ENCODE measurements at regions not wholly inside any gene's neighbourhood (a gene's known extent, or its start where the extent isn't known, plus 50 kb on each side); places are given as distances from the start of the nearest gene placed in this dataset.
A peak's percentile ranks its signal among the peaks of the same experiment; 100 is the strongest.

GRCh38 chr4:28926156-28926555 lies 1794.0 kb upstream of the PCDH7 start:
- no peak overlapping the region for H3K27ac ChIP-seq
- no peaks in the 10 kb centered on the region for H3K27me3 ChIP-seq
- no peak overlapping the region for H3K4me3 ChIP-seq
- no peaks in the 10 kb centered on the region for H3K36me3 ChIP-seq
- no peaks in the 10 kb centered on the region for H3K9me3 ChIP-seq (replicated peaks)
- DNase-seq = no peak
- no peaks in the 10 kb centered on the region for H3K4me1 ChIP-seq

GRCh38 chr4:28942631-28943030 lies 1777.5 kb upstream of the PCDH7 start:
- no peak overlapping the region for H3K4me3 ChIP-seq
- no peaks in the 10 kb centered on the region for H3K9me3 ChIP-seq (replicated peaks)
- no peak overlapping the region for H3K27ac ChIP-seq
- H3K27me3 ChIP-seq = no peaks in the 10 kb centered on the region
- H3K4me1 ChIP-seq = no peaks in the 10 kb centered on the region
- DNase-seq = no peak
- H3K36me3 ChIP-seq = no peaks in the 10 kb centered on the region

- no peaks in the 10 kb centered on the region for H3K4me1 ChIP-seq
- no peaks in the 10 kb centered on the region for H3K27me3 ChIP-seq
- H3K4me3 ChIP-seq = no peak overlapping the region
Measured at GRCh38 chr4:28947374-28947773, 1772.8 kb upstream of the PCDH7 start.

DNA sequence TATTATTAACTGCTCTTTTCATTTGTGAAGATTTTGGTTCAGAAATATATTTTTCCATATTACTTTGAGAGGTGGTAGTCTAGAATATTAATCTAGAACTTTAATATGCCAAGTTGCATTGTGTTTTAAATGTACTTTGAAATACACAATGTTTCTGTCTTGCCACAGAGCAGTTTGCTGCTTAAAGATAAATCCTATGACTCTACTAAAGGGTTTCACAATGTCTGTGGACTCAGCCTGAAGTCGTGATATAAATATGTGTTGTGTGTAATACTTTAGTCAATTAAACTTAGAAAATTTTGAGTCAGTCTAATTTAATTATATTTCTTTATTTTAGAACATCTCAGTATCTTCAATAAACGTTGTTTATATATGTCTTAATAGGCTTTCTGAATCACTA lies 1771.7 kb upstream of the PCDH7 start:
- Histone ChIP-seq H3K27me3 (no peaks in the 10 kb centered on the region), H3K4me1 (peaks cover 5% of the 10 kb centered on the region; the same call in 1 of the 2 replicates), H3K27ac (no peak overlapping the region), H3K36me3 (no peaks in the 10 kb centered on the region), H3K9me3 (replicated peaks) (no peaks in the 10 kb centered on the region), H3K4me3 (no peak overlapping the region)
- no peak for DNase-seq

More at GRCh38 chr4:28947374-28947773, 1772.8 kb upstream of the PCDH7 start:
- DNase-seq = no peak
- Histone ChIP-seq H3K27ac (no peak overlapping the region), H3K36me3 (no peaks in the 10 kb centered on the region), H3K9me3 (replicated peaks) (no peaks in the 10 kb centered on the region)

GRCh38 chr4:28966982-28967381 lies 1753.2 kb upstream of the PCDH7 start:
- Histone ChIP-seq H3K4me3 (no peak overlapping the region), H3K9me3 (replicated peaks) (no peaks in the 10 kb centered on the region), H3K27me3 (no peaks in the 10 kb centered on the region), H3K4me1 (no peaks in the 10 kb centered on the region), H3K36me3 (no peaks in the 10 kb centered on the region), H3K27ac (no peak overlapping the region)
- no peak for DNase-seq

GRCh38 chr4:28973587-28974350 lies 1746.4 kb upstream of the PCDH7 start:
- Histone ChIP-seq H3K27ac (no peak overlapping the region), H3K36me3 (no peaks in the 10 kb centered on the region), H3K4me3 (no peak overlapping the region), H3K9me3 (replicated peaks) (no peaks in the 10 kb centered on the region), H3K27me3 (no peaks in the 10 kb centered on the region), H3K4me1 (no peaks in the 10 kb centered on the region)
- DNase-seq = peak in 1 of 2 experiments; percentile 9

DNA sequence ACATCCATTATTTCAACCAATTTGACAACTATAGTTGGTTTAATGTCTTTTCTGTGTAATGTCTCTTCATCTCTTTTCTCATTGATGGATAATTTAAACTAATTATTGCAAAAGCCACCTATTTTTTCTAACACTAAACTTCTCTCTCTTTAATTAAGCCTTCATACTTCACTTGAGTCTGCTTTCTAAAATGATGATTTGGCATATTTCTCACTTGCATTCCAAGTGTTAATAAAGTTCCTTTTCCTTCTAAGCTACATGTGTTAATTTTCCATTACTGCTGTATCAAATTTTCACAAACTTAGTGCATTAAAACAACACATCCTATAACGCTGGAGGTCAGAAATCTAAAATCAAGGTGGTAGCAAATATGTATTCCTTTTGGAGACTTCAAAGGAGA lies 1743.8 kb upstream of the PCDH7 start:
- no peak overlapping the region for H3K4me3 ChIP-seq
- H3K4me1 ChIP-seq = no peaks in the 10 kb centered on the region
- H3K27ac ChIP-seq = no peak overlapping the region
- no peak for DNase-seq
- H3K9me3 ChIP-seq (replicated peaks) = no peaks in the 10 kb centered on the region
- no peaks in the 10 kb centered on the region for H3K36me3 ChIP-seq
- no peaks in the 10 kb centered on the region for H3K27me3 ChIP-seq

GRCh38 chr4:29002151-29002550 lies 1718.0 kb upstream of the PCDH7 start:
- H3K36me3 ChIP-seq = no peaks in the 10 kb centered on the region
- H3K27ac ChIP-seq = no peak overlapping the region
- no peak overlapping the region for H3K4me3 ChIP-seq
- H3K4me1 ChIP-seq = no peaks in the 10 kb centered on the region
- H3K9me3 ChIP-seq (replicated peaks) = no peaks in the 10 kb centered on the region
- no peaks in the 10 kb centered on the region for H3K27me3 ChIP-seq
- DNase-seq = peak; percentile 26 to 64

GRCh38 chr4:29005838-29006237 lies 1714.3 kb upstream of the PCDH7 start:
- Histone ChIP-seq H3K27me3 (no peaks in the 10 kb centered on the region), H3K9me3 (replicated peaks) (no peaks in the 10 kb centered on the region), H3K36me3 (no peaks in the 10 kb centered on the region), H3K4me3 (no peak overlapping the region), H3K4me1 (no peaks in the 10 kb centered on the region), H3K27ac (no peak overlapping the region)
- no peak for DNase-seq

GRCh38 chr4:29009908-29010307 lies 1710.3 kb upstream of the PCDH7 start:
- H3K4me3 ChIP-seq = no peak overlapping the region
- H3K36me3 ChIP-seq = no peaks in the 10 kb centered on the region
- DNase-seq = no peak
- no peak overlapping the region for H3K27ac ChIP-seq
- H3K9me3 ChIP-seq (replicated peaks) = no peaks in the 10 kb centered on the region
- no peaks in the 10 kb centered on the region for H3K4me1 ChIP-seq
- no peaks in the 10 kb centered on the region for H3K27me3 ChIP-seq

DNA sequence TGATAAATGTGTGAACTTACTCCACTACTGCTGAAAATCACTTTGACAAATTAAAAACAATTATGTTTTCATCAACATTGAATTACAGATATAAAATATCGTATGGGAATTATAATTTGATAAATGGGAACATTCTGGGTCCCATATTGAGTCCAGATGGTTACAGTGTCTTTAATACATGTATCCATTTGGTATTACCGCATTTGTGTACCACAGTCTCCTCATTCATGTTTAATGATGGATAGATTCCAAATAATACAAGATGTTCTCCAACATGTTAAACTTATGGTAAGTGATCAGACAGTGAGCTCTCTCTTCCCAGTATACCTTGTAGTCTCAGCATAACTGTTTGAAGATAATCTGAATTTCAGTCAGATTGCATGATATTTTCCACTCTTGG lies 1706.8 kb upstream of the PCDH7 start:
- Histone ChIP-seq H3K9me3 (replicated peaks) (no peaks in the 10 kb centered on the region), H3K27me3 (no peaks in the 10 kb centered on the region), H3K4me1 (no peaks in the 10 kb centered on the region), H3K36me3 (no peaks in the 10 kb centered on the region), H3K4me3 (no peak overlapping the region), H3K27ac (no peak overlapping the region)
- no peak for DNase-seq

GRCh38 chr4:29014555-29014954 lies 1705.6 kb upstream of the PCDH7 start:
- no peaks in the 10 kb centered on the region for H3K9me3 ChIP-seq (replicated peaks)
- no peaks in the 10 kb centered on the region for H3K4me1 ChIP-seq
- H3K36me3 ChIP-seq = no peaks in the 10 kb centered on the region
- no peak overlapping the region for H3K27ac ChIP-seq
- H3K4me3 ChIP-seq = no peak overlapping the region
- DNase-seq = no peak
- H3K27me3 ChIP-seq = no peaks in the 10 kb centered on the region

DNA sequence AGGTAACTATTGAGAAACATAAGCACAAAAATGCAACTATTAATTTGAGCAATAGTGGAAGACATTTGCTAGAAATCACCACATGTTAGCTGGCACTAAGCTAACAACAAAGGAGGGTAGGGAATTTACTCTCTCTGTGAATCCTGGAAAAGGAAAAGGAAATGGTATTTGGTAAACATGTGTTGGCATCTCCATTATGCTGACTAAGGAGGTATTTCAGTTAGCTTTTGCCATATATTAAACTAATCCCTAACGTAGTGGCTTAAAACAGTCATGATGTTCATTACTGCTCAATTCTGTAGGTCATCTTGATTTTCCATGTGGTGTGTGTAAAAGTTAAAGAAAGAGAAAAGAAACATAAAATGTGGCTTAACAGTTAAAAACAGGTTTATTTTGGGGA lies 1686.5 kb upstream of the PCDH7 start:
- H3K27me3 ChIP-seq = no peaks in the 10 kb centered on the region
- H3K27ac ChIP-seq = no peak overlapping the region
- no peak overlapping the region for H3K4me3 ChIP-seq
- no peak for DNase-seq
- H3K4me1 ChIP-seq = no peaks in the 10 kb centered on the region
- H3K9me3 ChIP-seq (replicated peaks) = 0 out of 2 replicates have a peak, but pooled peaks cover 3% of the 10 kb centered on the region
- no peaks in the 10 kb centered on the region for H3K36me3 ChIP-seq

DNA sequence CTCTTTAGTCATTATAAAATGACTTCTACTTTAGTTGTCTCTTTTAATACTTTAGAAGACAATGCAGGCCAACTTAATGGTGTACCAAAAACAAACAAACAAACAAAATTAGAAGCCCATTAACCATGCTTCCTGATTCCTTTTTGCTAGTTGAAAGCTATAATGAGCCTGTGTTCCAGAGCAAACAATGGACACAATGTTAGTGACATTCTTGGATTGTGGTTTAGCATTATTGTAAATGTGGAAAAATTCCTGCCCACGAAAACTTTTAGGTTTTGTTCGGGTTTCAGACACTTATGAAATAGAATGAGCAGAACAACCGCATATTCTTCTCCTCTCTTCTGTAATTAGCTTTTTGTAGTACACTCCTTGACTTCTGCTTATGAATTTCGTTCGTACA lies 1682.7 kb upstream of the PCDH7 start:
- Histone ChIP-seq H3K4me3 (no peak overlapping the region), H3K27me3 (no peaks in the 10 kb centered on the region), H3K9me3 (replicated peaks) (0 out of 2 replicates have a peak, but pooled peaks cover 3% of the 10 kb centered on the region), H3K27ac (no peak overlapping the region), H3K36me3 (no peaks in the 10 kb centered on the region), H3K4me1 (no peaks in the 10 kb centered on the region)
- no peak for DNase-seq

DNA sequence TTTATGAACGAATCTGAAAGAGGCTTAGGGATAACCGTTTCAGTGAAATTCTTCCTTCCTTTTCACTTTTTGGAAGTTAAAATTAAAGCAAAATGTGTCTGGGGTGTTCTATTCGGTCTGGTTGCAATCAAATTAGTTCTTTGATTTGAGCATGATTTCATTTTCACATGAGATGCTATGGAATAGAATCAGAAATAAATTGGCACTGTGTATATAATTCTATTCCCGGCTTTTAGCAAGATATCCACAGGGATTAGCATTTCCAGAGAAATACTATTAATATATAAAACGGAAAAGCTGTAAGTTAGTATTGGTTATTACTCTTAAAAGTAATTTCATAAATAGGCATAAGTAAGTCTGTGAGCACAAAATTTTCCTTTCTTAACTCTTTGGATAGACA lies 1676.8 kb upstream of the PCDH7 start:
- no peak overlapping the region for H3K27ac ChIP-seq

DNA sequence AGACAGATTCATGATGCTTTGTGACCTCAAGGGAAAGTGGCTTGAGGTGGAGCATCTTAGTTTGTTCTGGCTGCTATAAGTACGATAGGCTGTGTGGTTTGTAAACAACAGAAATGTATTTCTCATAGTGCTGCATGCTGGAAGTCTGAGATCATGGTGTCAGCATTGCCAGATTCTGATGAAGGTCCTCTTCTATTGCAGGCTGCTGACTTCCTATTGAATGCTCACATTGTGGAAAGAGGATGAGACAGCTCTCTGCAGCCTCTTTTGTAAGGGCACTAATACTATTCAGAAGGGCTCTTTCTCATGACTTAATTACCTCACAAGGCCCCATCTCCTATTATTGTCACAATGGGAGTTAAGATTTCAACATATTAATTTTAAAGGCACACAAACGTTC lies 1674.0 kb upstream of the PCDH7 start:
- Histone ChIP-seq H3K27me3 (no peaks in the 10 kb centered on the region), H3K36me3 (no peaks in the 10 kb centered on the region), H3K27ac (no peak overlapping the region), H3K4me3 (no peak overlapping the region), H3K9me3 (replicated peaks) (no peaks in the 10 kb centered on the region), H3K4me1 (no peaks in the 10 kb centered on the region)
- no peak for DNase-seq

More for the DNA sequence above, 1676.8 kb upstream of the PCDH7 start:
- DNase-seq = no peak
- no peak overlapping the region for H3K4me3 ChIP-seq
- no peaks in the 10 kb centered on the region for H3K27me3 ChIP-seq
- no peaks in the 10 kb centered on the region for H3K36me3 ChIP-seq
- H3K9me3 ChIP-seq (replicated peaks) = no peaks in the 10 kb centered on the region
- H3K4me1 ChIP-seq = no peaks in the 10 kb centered on the region

Measured in SJCRH30 (cell line).